ENCODE measurements at regions not wholly inside any gene's neighbourhood (a gene's known extent, or its start where the extent isn't known, plus 50 kb on each side); places are given as distances from the start of the nearest gene placed in this dataset.

- H3K9me3 Mint-ChIP-seq = peaks cover 16% of the 10 kb centered on the region
- H3K36me3 Mint-ChIP-seq = no peaks in the 10 kb centered on the region
- DNase-seq (ENCODE audit: low spot score) (no peak), ATAC-seq (no peak)
- peaks cover 11% of the 10 kb centered on the region for H3K4me1 Mint-ChIP-seq
- POLR2A ChIA-PET = no interaction called here
- no peak overlapping the region for H3K27ac Mint-ChIP-seq
- TF ChIP-seq AFF4 (CRISPR knock-in tag; IDR thresholded peaks at IDR 0.05; ENCODE audit: borderline replicate concordance) (no peak), TP53 (CRISPR knock-in tag; IDR thresholded peaks at IDR 0.05) (no peak), ZSCAN18 (CRISPR knock-in tag; IDR thresholded peaks at IDR 0.05) (no peak), FOXP4 (CRISPR knock-in tag; IDR thresholded peaks at IDR 0.05) (no peak), IRF2 (CRISPR knock-in tag; IDR thresholded peaks at IDR 0.05; ENCODE audit: borderline replicate concordance, low read depth) (no peak), ZBTB43 (CRISPR knock-in tag; IDR thresholded peaks at IDR 0.05) (no peak), ZNF396 (CRISPR knock-in tag; IDR thresholded peaks at IDR 0.05; ENCODE audit: borderline replicate concordance) (no peak), EMX1 (CRISPR knock-in tag; IDR thresholded peaks at IDR 0.05) (no peak), E2F5 (CRISPR knock-in tag; IDR thresholded peaks at IDR 0.05) (no peak), FOXJ3 (CRISPR knock-in tag; IDR thresholded peaks at IDR 0.05; ENCODE audit: borderline replicate concordance) (no peak), RORB (CRISPR knock-in tag; IDR thresholded peaks at IDR 0.05) (no peak), USF1 (CRISPR knock-in tag; IDR thresholded peaks at IDR 0.05) (no peak), MLX (CRISPR knock-in tag; IDR thresholded peaks at IDR 0.05) (no peak), ZNF317 (CRISPR knock-in tag; IDR thresholded peaks at IDR 0.05; ENCODE audit: borderline replicate concordance, low read depth) (no peak), GABPB1 (CRISPR knock-in tag; IDR thresholded peaks at IDR 0.05) (no peak), SP1 (CRISPR knock-in tag; conservative IDR thresholded peaks at IDR 0.05) (no peak), E2F1 (CRISPR knock-in tag; IDR thresholded peaks at IDR 0.05) (no peak), ZBTB21 (CRISPR knock-in tag; IDR thresholded peaks at IDR 0.05; ENCODE audit: borderline replicate concordance) (no peak), AR (CRISPR knock-in tag; IDR thresholded peaks at IDR 0.05) (no peak), HMGA2 (CRISPR knock-in tag; IDR thresholded peaks at IDR 0.05) (no peak)
- no peaks in the 10 kb centered on the region for H3K27me3 Mint-ChIP-seq (ENCODE audit: low read depth)
- H3K4me3 Mint-ChIP-seq = no peak overlapping the region
- CTCF ChIA-PET = no interaction called here
Measured at GRCh38 chr2:129699781-129700573, 279.5 kb upstream of the RAB6C start.
